ENCODE measurements at regions not wholly inside any gene's neighbourhood (a gene's known extent, or its start where the extent isn't known, plus 50 kb on each side); places are given as distances from the start of the nearest gene placed in this dataset.

DNA sequence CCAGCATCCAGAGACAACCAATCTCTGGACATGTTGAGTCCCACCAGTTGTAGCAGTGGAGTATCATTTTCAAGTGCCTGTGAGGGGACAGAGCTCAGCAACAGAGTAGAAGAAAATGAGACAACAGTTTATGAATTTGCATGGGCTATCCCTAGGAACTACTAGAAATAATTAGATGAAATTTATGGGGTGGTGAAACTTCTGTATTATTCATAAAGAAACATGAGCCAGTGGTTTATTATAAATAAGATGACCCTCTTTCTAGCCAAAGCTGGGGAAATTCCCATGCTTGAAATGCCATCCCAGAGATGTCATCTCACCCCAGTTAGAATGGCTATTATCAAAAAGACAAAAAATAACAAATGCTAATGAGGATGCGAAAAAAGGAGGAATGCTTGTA, 55.1 kb upstream of the ITGB8 start:
- TF ChIP-seq, protein P1, sequence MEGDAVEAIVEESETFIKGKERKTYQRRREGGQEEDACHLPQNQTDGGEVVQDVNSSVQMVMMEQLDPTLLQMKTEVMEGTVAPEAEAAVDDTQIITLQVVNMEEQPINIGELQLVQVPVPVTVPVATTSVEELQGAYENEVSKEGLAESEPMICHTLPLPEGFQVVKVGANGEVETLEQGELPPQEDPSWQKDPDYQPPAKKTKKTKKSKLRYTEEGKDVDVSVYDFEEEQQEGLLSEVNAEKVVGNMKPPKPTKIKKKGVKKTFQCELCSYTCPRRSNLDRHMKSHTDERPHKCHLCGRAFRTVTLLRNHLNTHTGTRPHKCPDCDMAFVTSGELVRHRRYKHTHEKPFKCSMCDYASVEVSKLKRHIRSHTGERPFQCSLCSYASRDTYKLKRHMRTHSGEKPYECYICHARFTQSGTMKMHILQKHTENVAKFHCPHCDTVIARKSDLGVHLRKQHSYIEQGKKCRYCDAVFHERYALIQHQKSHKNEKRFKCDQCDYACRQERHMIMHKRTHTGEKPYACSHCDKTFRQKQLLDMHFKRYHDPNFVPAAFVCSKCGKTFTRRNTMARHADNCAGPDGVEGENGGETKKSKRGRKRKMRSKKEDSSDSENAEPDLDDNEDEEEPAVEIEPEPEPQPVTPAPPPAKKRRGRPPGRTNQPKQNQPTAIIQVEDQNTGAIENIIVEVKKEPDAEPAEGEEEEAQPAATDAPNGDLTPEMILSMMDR (IDR thresholded peaks at IDR 0.05; ENCODE audit: insufficient read depth, low read depth, low read length) = no peak
- Histone ChIP-seq H3K27me3 (ENCODE audit: control insufficient read depth, insufficient read depth, low read length) (no peaks in the 10 kb centered on the region), H3K4me3 (ENCODE audit: low read depth, low read length) (no peak overlapping the region), H3K36me3 (ENCODE audit: control insufficient read depth, insufficient read depth, low read length) (no peaks in the 10 kb centered on the region)
- POLR2A ChIA-PET = interaction anchor here (0.6 kb wide), 1 partner anchor 317 kb away, joined by 3 read pairs; no protein-coding TSS in a partner anchor
- CTCF ChIA-PET = interaction anchor here (0.6 to 1.7 kb wide), 5 partner anchors 8 to 292 kb away, joined by 3 to 4 read pairs (median 3); no protein-coding TSS in a partner anchor
- DNase-seq (ENCODE audit: low read depth) = no peak

DNA sequence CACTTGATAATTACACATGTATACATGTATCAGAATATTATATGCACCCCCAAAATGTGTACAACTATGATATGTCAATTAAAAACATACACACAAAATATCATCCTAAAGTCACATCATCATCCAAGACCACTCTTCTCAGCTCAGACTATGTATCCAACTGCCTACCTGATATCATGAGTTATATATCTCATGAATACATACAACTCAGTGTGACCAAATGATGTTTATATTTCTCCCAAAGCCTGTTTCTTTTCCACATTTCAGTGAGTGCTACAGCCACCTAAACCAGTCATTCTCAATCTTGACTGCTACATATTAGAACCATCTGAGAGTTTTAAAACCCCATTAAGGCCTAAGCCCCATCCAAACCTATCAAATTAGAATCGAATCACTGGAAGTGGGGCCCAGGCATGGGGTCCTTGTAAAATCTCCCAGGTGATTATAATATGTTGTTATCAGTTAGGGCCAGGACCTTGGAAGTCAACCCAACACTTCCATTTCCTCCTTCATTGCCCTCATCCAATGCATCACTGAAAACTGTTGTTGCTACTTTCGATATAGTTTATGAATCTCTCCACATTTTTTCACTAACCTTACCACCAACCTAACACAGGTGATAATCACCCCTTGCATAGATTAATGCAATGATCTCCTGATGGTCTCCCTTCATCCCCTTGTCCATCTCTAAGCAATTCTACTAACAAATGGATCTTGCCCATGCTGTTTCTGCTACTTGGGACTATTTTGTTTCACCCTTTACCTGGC, 53.8 kb upstream of the ITGB8 start:
- Histone ChIP-seq H3K27me3 (ENCODE audit: control insufficient read depth, insufficient read depth, low read length) (no peaks in the 10 kb centered on the region), H3K36me3 (ENCODE audit: control insufficient read depth, insufficient read depth, low read length) (no peaks in the 10 kb centered on the region), H3K4me3 (ENCODE audit: low read depth, low read length) (no peak overlapping the region)
- CTCF ChIA-PET = interaction anchor here (1.1 to 1.7 kb wide), 2 partner anchors 104 to 293 kb away, joined by 3 to 4 read pairs; no protein-coding TSS in a partner anchor
- TF ChIP-seq, protein P1 (IDR thresholded peaks at IDR 0.05; ENCODE audit: insufficient read depth, low read depth, low read length) = no peak
- POLR2A ChIA-PET = no interaction called here
- DNase-seq (ENCODE audit: low read depth) = no peak

DNA sequence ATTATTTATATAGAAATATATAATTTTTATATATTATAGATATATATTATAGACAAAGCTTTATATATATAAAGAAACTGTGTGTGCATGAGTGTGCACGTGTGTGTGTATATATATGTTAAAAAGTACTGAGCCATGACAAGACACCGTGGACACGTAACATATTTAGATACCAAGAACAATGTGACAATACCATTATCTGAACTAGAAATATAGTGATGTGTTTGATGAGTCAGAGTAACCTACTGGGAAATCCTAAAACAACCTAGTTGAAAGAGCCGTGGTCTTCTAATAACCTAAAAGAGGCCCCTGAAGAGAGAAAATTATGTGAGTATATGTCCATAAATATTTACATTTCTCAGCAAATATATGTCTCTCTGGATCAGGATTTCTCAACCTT, 50.7 kb upstream of the ITGB8 start:
- ChIA-PET CTCF (no interaction called here), POLR2A (no interaction called here)
- Histone ChIP-seq H3K27me3 (ENCODE audit: control insufficient read depth, insufficient read depth, low read length) (no peaks in the 10 kb centered on the region), H3K4me3 (ENCODE audit: low read depth, low read length) (no peak overlapping the region), H3K36me3 (ENCODE audit: control insufficient read depth, insufficient read depth, low read length) (no peaks in the 10 kb centered on the region)
- TF ChIP-seq, protein P1 (IDR thresholded peaks at IDR 0.05; ENCODE audit: insufficient read depth, low read depth, low read length) = no peak
- no peak for DNase-seq (ENCODE audit: low read depth)

DNA sequence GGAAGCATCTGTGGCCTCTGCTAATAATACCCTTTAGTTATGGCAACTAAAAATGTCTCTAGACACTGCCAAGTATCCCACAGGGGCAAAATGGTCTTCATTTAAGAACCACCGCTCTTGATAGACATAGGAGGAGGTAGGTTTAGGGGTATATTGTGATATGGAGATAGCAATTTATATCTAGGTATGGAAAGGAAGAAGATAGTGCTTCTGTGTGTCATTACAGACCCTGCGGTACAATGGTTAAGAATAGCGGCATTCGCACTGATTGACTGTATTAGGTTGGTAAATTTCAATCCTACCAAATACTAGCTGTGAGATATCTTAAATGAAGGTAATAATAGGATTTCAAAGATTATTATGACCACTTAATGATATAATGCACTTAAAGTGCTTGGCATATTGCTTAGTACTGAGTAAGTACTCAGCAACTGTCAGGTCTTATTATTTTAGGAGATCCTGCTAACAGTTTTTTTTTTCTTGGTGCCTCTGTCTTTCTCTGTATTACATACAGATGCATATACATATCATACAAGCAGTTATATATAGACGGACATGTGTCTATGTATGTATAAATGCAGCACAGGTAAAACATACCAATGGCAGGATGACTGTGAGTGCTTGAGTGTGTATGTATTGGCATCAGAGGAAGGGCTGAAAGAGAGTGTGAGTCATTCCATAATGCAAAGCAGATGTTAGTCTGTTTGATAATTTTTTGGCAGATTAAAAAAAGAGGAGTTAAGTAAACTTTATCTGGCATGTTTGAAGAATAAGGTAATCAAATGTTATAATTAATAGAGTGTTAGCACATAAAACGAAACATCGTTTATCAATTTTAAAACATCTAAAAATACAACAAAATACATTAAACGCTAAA, 50.0 kb upstream of the ITGB8 start:
- TF ChIP-seq, protein P1 (IDR thresholded peaks at IDR 0.05; ENCODE audit: insufficient read depth, low read depth, low read length) = no peak
- Histone ChIP-seq H3K36me3 (ENCODE audit: control insufficient read depth, insufficient read depth, low read length) (no peaks in the 10 kb centered on the region), H3K27me3 (ENCODE audit: control insufficient read depth, insufficient read depth, low read length) (no peaks in the 10 kb centered on the region), H3K4me3 (ENCODE audit: low read depth, low read length) (no peak overlapping the region)
- ChIA-PET POLR2A (no interaction called here), CTCF (no interaction called here)
- DNase-seq (ENCODE audit: low read depth) = peak; percentile 52

Data from BJ (cell line).